Right lobe of liver (tissue), 4 donors: ENCODE measurements at regions not wholly inside any gene's neighbourhood (a gene's known extent, or its start where the extent isn't known, plus 50 kb on each side); places are given as distances from the start of the nearest gene placed in this dataset.

ENCODE experiments used
- CTCF ChIP-seq, 4 donors: fragments of 200-600 bp in 3 of 4; fragments of 450-650 bp in 1 of 4; IDR thresholded peaks; one replicate each; pipeline versions ENCODE4 v1.5.1 to v1.8.0; 2016 to 2022; ENCODE audit warnings: antibody characterized with exemption in 4 of 4, mild to moderate bottlenecking in 2 of 4
- POLR2A ChIP-seq: fragments of 450-650 bp; IDR thresholded peaks from one replicate; pipeline ENCODE4 v1.6.1; 2017; ENCODE audit warnings: antibody characterized with exemption, mild to moderate bottlenecking
- donor health status: DM: no; HTN: no; CAD: no.
- donor health status: DM: no; HTN: no; CAD: no.
- donor health status: DM: no; HTN: yes; CAD: no.

DNA sequence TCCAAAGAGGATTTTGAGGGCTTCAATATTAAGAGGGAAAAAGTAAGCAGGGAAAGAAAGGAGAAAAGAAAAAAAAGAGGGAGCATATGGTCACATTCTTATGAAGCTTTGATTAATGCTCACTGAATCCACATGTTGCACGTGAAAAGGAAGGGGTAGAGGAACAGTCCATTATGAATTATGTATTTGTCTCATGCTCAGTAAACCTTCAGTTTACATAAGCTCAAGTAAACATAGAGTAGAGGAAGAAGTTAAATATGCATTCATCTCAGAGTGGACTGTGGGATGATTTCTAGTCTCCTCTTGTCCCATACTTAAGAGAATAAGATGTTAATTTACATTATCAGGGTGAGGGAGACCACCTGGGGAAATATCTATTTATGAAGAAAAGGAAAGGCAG, 334.5 kb downstream of the IPO8 start:
- TF ChIP-seq CTCF (IDR thresholded peaks at IDR 0.05) (no peak), POLR2A (no peak)
